ENCODE measurements at regions not wholly inside any gene's neighbourhood (a gene's known extent, or its start where the extent isn't known, plus 50 kb on each side); places are given as distances from the start of the nearest gene placed in this dataset.

DNA sequence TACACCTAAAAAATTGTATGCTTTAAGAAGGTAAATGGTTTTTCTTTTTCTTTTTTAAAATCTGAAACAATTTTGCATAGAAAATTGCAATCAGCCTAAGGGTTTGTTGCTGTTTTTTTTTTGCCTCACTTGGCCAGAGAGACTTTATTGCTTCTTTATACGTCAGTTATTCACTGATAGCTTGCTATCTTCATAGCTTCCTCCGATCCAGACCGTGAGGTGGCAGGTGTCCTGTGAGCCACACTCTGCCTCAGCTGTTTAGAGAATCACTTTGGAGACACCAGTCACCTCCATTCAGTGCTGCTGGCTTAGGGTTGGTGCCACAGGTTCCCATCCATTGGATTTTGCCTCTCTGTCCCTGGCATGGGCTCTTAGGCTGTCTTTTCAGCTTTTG, 68.0 kb downstream of the HHEX start:
- peak overlapping the region; percentile 72 for H3K4me3 ChIP-seq (ENCODE audit: low read length, poor library complexity, severe bottlenecking)
- H4K20me1 ChIP-seq (ENCODE audit: insufficient read depth, low read length, poor library complexity, severe bottlenecking): no peaks in the 10 kb centered on the region
- no peaks in the 10 kb centered on the region for H3K9me3 ChIP-seq (ENCODE audit: insufficient read depth, low read depth, low read length)
- peaks cover 78% of the 10 kb centered on the region for H3K4me1 ChIP-seq (ENCODE audit: insufficient read depth, low read length, poor library complexity, severe bottlenecking)
- H2AFZ ChIP-seq (ENCODE audit: low read length): peak overlapping the region; percentile 9; the same call in 1 of the 2 replicates
- no peak for TF ChIP-seq EZH2phosphoT487 (IDR thresholded peaks at IDR 0.05; ENCODE audit: borderline replicate concordance)
- no peak for TF ChIP-seq CTCF (conservative IDR thresholded peaks at IDR 0.05; ENCODE audit: low read length)
- peak overlapping the region; percentile 89 for H3K9ac ChIP-seq (ENCODE audit: low read depth, low read length, poor library complexity, severe bottlenecking)
- peak overlapping the region; percentile 89 for H3K4me2 ChIP-seq (ENCODE audit: low read depth, low read length, poor library complexity, severe bottlenecking)
- no peaks in the 10 kb centered on the region for H3K79me2 ChIP-seq (ENCODE audit: insufficient read depth, low read length)
- H3F3A ChIP-seq (ENCODE audit: low read depth): peaks cover 26% of the 10 kb centered on the region
- no peaks in the 10 kb centered on the region for H3K36me3 ChIP-seq (ENCODE audit: insufficient read depth, low read length)
- no peaks in the 10 kb centered on the region for H3K9me2 ChIP-seq (replicated peaks; ENCODE audit: low read depth, low read length)
- H3K27me3 ChIP-seq (ENCODE audit: insufficient read depth, low read length, poor library complexity, severe bottlenecking): no peaks in the 10 kb centered on the region

DNA sequence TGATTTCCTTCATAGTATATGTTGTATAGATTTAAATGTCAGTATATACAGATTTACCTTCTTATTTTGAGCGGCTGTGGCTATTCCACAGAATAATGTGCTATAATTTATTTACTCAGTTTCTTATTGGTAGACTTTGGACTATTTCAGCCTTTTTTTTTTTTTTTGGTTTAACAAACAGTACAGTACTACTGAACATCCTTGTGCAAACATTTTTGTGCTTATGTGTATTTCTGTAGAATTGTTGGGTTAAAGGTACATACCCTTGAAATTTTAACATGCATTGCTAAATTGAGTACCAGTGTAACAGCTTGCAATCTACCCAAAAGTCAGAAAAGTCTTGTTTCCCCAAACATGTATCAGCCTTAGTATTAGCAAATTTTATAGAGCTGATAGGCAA, 68.8 kb downstream of the HHEX start:
- H2AFZ ChIP-seq (ENCODE audit: low read length): no peak overlapping the region
- H3K4me2 ChIP-seq (ENCODE audit: low read depth, low read length, poor library complexity, severe bottlenecking): peak overlapping the region; percentile 89
- H3K4me1 ChIP-seq (ENCODE audit: insufficient read depth, low read length, poor library complexity, severe bottlenecking): peaks cover 73% of the 10 kb centered on the region

DNA sequence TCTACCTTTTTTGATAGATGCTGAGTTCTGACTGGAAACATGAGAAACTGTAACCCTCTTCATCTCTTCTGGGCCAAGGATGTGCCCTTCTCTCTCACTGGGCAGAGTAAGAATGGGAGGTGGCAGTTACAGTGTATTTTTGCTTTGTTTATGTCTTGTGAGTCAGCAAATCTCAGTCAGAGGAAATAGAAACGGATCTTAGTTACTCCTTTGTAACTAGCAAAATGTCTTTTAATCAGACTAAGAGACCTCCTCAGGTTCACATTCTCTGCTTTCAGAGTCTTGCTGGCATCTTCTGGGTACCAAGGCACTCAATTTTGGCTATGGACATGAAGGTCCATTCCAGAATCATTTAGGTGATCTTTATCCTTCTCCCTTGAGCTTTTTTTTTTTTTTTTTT, 70.9 kb downstream of the HHEX start:
- no peak overlapping the region for H2AFZ ChIP-seq (ENCODE audit: low read length)
- H3K9me2 ChIP-seq (replicated peaks; ENCODE audit: low read depth, low read length): no peaks in the 10 kb centered on the region
- no peaks in the 10 kb centered on the region for H3K36me3 ChIP-seq (ENCODE audit: insufficient read depth, low read length)
- H3K9me3 ChIP-seq (ENCODE audit: insufficient read depth, low read depth, low read length): no peaks in the 10 kb centered on the region
- no peaks in the 10 kb centered on the region for H3K27me3 ChIP-seq (ENCODE audit: insufficient read depth, low read length, poor library complexity, severe bottlenecking)
- TF ChIP-seq CTCF (conservative IDR thresholded peaks at IDR 0.05; ENCODE audit: low read length): no peak
- H4K20me1 ChIP-seq (ENCODE audit: insufficient read depth, low read length, poor library complexity, severe bottlenecking): no peaks in the 10 kb centered on the region
- H3K4me2 ChIP-seq (ENCODE audit: low read depth, low read length, poor library complexity, severe bottlenecking): peak overlapping the region; percentile 67
- H3K79me2 ChIP-seq (ENCODE audit: insufficient read depth, low read length): no peaks in the 10 kb centered on the region
- peaks cover 22% of the 10 kb centered on the region for H3F3A ChIP-seq (ENCODE audit: low read depth)
- peaks cover 60% of the 10 kb centered on the region for H3K4me1 ChIP-seq (ENCODE audit: insufficient read depth, low read length, poor library complexity, severe bottlenecking)
- H3K9ac ChIP-seq (ENCODE audit: low read depth, low read length, poor library complexity, severe bottlenecking): peak overlapping the region; percentile 49
- peak overlapping the region; percentile 47 for H3K4me3 ChIP-seq (ENCODE audit: low read length, poor library complexity, severe bottlenecking)

More for the DNA sequence above, 68.8 kb downstream of the HHEX start:
- Histone ChIP-seq H3K27me3 (ENCODE audit: insufficient read depth, low read length, poor library complexity, severe bottlenecking) (no peaks in the 10 kb centered on the region), H3K9ac (ENCODE audit: low read depth, low read length, poor library complexity, severe bottlenecking) (peak overlapping the region; percentile 89), H3K36me3 (ENCODE audit: insufficient read depth, low read length) (no peaks in the 10 kb centered on the region), H3K79me2 (ENCODE audit: insufficient read depth, low read length) (no peaks in the 10 kb centered on the region), H3K9me3 (ENCODE audit: insufficient read depth, low read depth, low read length) (no peaks in the 10 kb centered on the region), H3K9me2 (replicated peaks; ENCODE audit: low read depth, low read length) (no peaks in the 10 kb centered on the region), H3F3A (ENCODE audit: low read depth) (peaks cover 26% of the 10 kb centered on the region), H3K4me3 (ENCODE audit: low read length, poor library complexity, severe bottlenecking) (peak overlapping the region; percentile 72), H4K20me1 (ENCODE audit: insufficient read depth, low read length, poor library complexity, severe bottlenecking) (no peaks in the 10 kb centered on the region)
- TF ChIP-seq EZH2phosphoT487 (IDR thresholded peaks at IDR 0.05; ENCODE audit: borderline replicate concordance) (no peak), CTCF (conservative IDR thresholded peaks at IDR 0.05; ENCODE audit: low read length) (no peak)
